HL-60 (cell line): ENCODE measurements at regions not wholly inside any gene's neighbourhood (a gene's known extent, or its start where the extent isn't known, plus 50 kb on each side); places are given as distances from the start of the nearest gene placed in this dataset.

Experiments
- DNase-seq, 2 experiments: peaks; one replicate each; pipeline ENCODE4 v3.0.0-alpha.2; 2010 to 2020; ENCODE audit warnings: low read depth in 1 of 2, low spot score in 1 of 2
- H3K27ac ChIP-seq: fragments of 250-450 bp; sonication (Bioruptor Pico); replicated peaks from 2 replicates; pipeline ENCODE4 v1.5.1; 2020; ENCODE audit warnings: mild to moderate bottlenecking, moderate library complexity
- H3K27me3 ChIP-seq: fragments of 250-450 bp; sonication (Bioruptor Pico); 2 replicates; pipeline ENCODE4 v1.5.1; 2021; ENCODE audit warnings: mild to moderate bottlenecking, moderate library complexity; ENCODE audit not compliant: insufficient read depth, poor library complexity, severe bottlenecking
- H3K4me3 ChIP-seq: replicated peaks from 2 replicates; pipeline ENCODE4 v1.5.1; 2011; ENCODE audit warnings: mild to moderate bottlenecking, control low read depth, low read length; ENCODE audit not compliant: insufficient read depth
- CTCF ChIP-seq: IDR thresholded peaks from one replicate; pipeline ENCODE4 v1.5.1; 2011; ENCODE audit warnings: low read length, control low read depth, inconsistent platforms; ENCODE audit not compliant: insufficient read depth
- GABPA ChIP-seq: IDR thresholded peaks from 2 replicates; pipeline ENCODE4 v1.6.1; 2012; ENCODE audit warnings: low read depth
- POLR2AphosphoS5 ChIP-seq: IDR thresholded peaks from 2 replicates; pipeline ENCODE4 v1.6.1; 2012; ENCODE audit warnings: low read depth
- REST ChIP-seq: IDR thresholded peaks from 2 replicates; pipeline ENCODE4 v1.6.1; 2012; ENCODE audit warnings: low read depth; ENCODE audit not compliant: insufficient replicate concordance
- SPI1 ChIP-seq: IDR thresholded peaks from 2 replicates; pipeline ENCODE4 v1.6.1; 2012; ENCODE audit warnings: low read depth, mild to moderate bottlenecking, borderline replicate concordance

GRCh38 chr16:13791095-13791494 lies 128.9 kb upstream of the ERCC4 start:
- no peak for DNase-seq
- Histone ChIP-seq H3K4me3 (no peak overlapping the region), H3K27ac (no peak overlapping the region), H3K27me3 (no peaks in the 10 kb centered on the region)
- TF ChIP-seq GABPA, result no peak
- TF ChIP-seq CTCF, result no peak
- no peak for TF ChIP-seq SPI1
- TF ChIP-seq REST, result no peak
- no peak for TF ChIP-seq POLR2AphosphoS5

GRCh38 chr16:13793841-13794409 lies 126.0 kb upstream of the ERCC4 start:
- DNase-seq, result no peak
- H3K27me3 ChIP-seq, result no peaks in the 10 kb centered on the region
- H3K4me3 ChIP-seq, result no peak overlapping the region
- no peak overlapping the region for H3K27ac ChIP-seq
- no peak for TF ChIP-seq REST
- no peak for TF ChIP-seq CTCF
- TF ChIP-seq GABPA, result no peak
- no peak for TF ChIP-seq SPI1
- no peak for TF ChIP-seq POLR2AphosphoS5

GRCh38 chr16:13795131-13795530 lies 124.8 kb upstream of the ERCC4 start:
- no peaks in the 10 kb centered on the region for H3K27me3 ChIP-seq
- H3K4me3 ChIP-seq, result no peak overlapping the region
- no peak for DNase-seq
- H3K27ac ChIP-seq, result no peak overlapping the region
- no peak for TF ChIP-seq GABPA
- no peak for TF ChIP-seq CTCF
- TF ChIP-seq POLR2AphosphoS5, result no peak
- no peak for TF ChIP-seq SPI1
- no peak for TF ChIP-seq REST
